H9 (cell line): ENCODE measurements at regions not wholly inside any gene's neighbourhood (a gene's known extent, or its start where the extent isn't known, plus 50 kb on each side); places are given as distances from the start of the nearest gene placed in this dataset.

Experiments used
- DNase-seq: peaks from one replicate; pipeline ENCODE4 v3.0.0-alpha.2; 2017
- H2AFZ ChIP-seq: one replicate; pipeline ENCODE4 v1.6.1; 2013; ENCODE audit warnings: mild to moderate bottlenecking, low read length, control low read depth, moderate library complexity
- H2AK5ac ChIP-seq: 2 replicates; pipeline ENCODE4 v1.6.1; 2013; ENCODE audit warnings: low read length, control low read depth, mixed read lengths; ENCODE audit not compliant: insufficient read length
- H2BK120ac ChIP-seq: one replicate; pipeline ENCODE4 v1.6.1; 2013; ENCODE audit warnings: low read depth, mild to moderate bottlenecking, low read length, control low read depth, inconsistent platforms; ENCODE audit not compliant: poor library complexity, severe bottlenecking
- H2BK12ac ChIP-seq: 2 replicates; pipeline ENCODE4 v1.6.1; 2013; ENCODE audit warnings: low read length, control low read depth, mixed read lengths, low read depth; ENCODE audit not compliant: insufficient read length
- H2BK15ac ChIP-seq: 2 replicates; pipeline ENCODE4 v1.6.1; 2013; ENCODE audit warnings: low read depth, low read length, control low read depth
- H2BK20ac ChIP-seq: one replicate; pipeline ENCODE4 v1.6.1; 2013; ENCODE audit warnings: low read depth, mild to moderate bottlenecking, low read length, control low read depth, inconsistent platforms; ENCODE audit not compliant: poor library complexity, severe bottlenecking
- H2BK5ac ChIP-seq: 2 replicates; pipeline ENCODE4 v1.6.1; 2013; ENCODE audit warnings: low read length, control low read depth, mixed read lengths; ENCODE audit not compliant: insufficient read length
- H3K14ac ChIP-seq: 2 replicates; pipeline ENCODE4 v1.6.1; 2013; ENCODE audit warnings: low read length, control low read depth; ENCODE audit not compliant: insufficient read depth
- H3K18ac ChIP-seq: 2 replicates; pipeline ENCODE4 v1.6.1; 2013; ENCODE audit warnings: low read depth, mild to moderate bottlenecking, mixed read lengths, low read length, control low read depth; ENCODE audit not compliant: insufficient read length
- H3K23ac ChIP-seq: 2 replicates; pipeline ENCODE4 v1.6.1; 2013; ENCODE audit warnings: low read length, control low read depth, mixed read lengths, low read depth; ENCODE audit not compliant: insufficient read length
- H3K23me2 ChIP-seq: 2 replicates; pipeline ENCODE4 v1.6.1; 2013; ENCODE audit warnings: low read depth, mild to moderate bottlenecking, mixed read lengths, low read length, control low read depth; ENCODE audit not compliant: insufficient read length, poor library complexity, severe bottlenecking
- H3K27ac ChIP-seq: 2 replicates; pipeline ENCODE4 v1.5.1; 2013; ENCODE audit warnings: low read length, control low read depth, mixed read lengths, low read depth; ENCODE audit not compliant: insufficient read length
- H3K27me3 ChIP-seq: 2 replicates; pipeline ENCODE4 v1.6.1; 2013; ENCODE audit warnings: low read length, control low read depth, inconsistent platforms; ENCODE audit not compliant: insufficient read depth
- H3K4ac ChIP-seq: 2 replicates; pipeline ENCODE4 v1.6.1; 2013; ENCODE audit warnings: low read depth, mild to moderate bottlenecking, control low read depth, inconsistent platforms, low read length, moderate library complexity
- H3K4me1 ChIP-seq: 2 replicates; pipeline ENCODE4 v1.6.1; 2013; ENCODE audit warnings: low read length, control low read depth, inconsistent platforms; ENCODE audit not compliant: insufficient read depth
- H3K4me2 ChIP-seq: 2 replicates; pipeline ENCODE4 v1.6.1; 2013; ENCODE audit warnings: low read length, control low read depth, mixed read lengths; ENCODE audit not compliant: insufficient read length, insufficient read depth
- H3K56ac ChIP-seq: 2 replicates; pipeline ENCODE4 v1.6.1; 2013; ENCODE audit warnings: low read depth, mild to moderate bottlenecking, mixed read lengths, low read length, control low read depth; ENCODE audit not compliant: insufficient read length
- H3K79me1 ChIP-seq: 2 replicates; pipeline ENCODE4 v1.6.1; 2013; ENCODE audit warnings: low read depth, mild to moderate bottlenecking, moderate library complexity, low read length, control low read depth, inconsistent platforms; ENCODE audit not compliant: insufficient read depth, poor library complexity, severe bottlenecking
- H3K79me2 ChIP-seq: 2 replicates; pipeline ENCODE4 v1.6.1; 2013; ENCODE audit warnings: low read length, control low read depth, inconsistent platforms; ENCODE audit not compliant: insufficient read depth
- H3K9ac ChIP-seq: 2 replicates; pipeline ENCODE4 v1.6.1; 2013; ENCODE audit warnings: low read length, control low read depth, mixed read lengths; ENCODE audit not compliant: insufficient read length; ENCODE audit errors: extremely low read depth
- H3K9me3 ChIP-seq: one replicate; pipeline ENCODE4 v1.6.1; 2013; ENCODE audit warnings: low read depth, low read length, inconsistent platforms; ENCODE audit not compliant: control insufficient read depth
- H3T11ph ChIP-seq: one replicate; pipeline ENCODE4 v1.6.1; 2013; ENCODE audit warnings: mild to moderate bottlenecking, low read length, control low read depth, inconsistent platforms
- H4K20me1 ChIP-seq: one replicate; pipeline ENCODE4 v1.6.1; 2013; ENCODE audit not compliant: control insufficient read depth, insufficient read length, insufficient read depth
- H4K5ac ChIP-seq: 2 replicates; pipeline ENCODE4 v1.6.1; 2013; ENCODE audit warnings: low read depth, mild to moderate bottlenecking, mixed read lengths, low read length, control low read depth; ENCODE audit not compliant: insufficient read length
- H4K8ac ChIP-seq: replicated peaks from 2 replicates; pipeline ENCODE4 v1.6.1; 2013; ENCODE audit warnings: low read length, control low read depth, mixed read lengths, low read depth; ENCODE audit not compliant: insufficient read length
- H4K91ac ChIP-seq: 2 replicates; pipeline ENCODE4 v1.6.1; 2013; ENCODE audit warnings: low read depth, mild to moderate bottlenecking, moderate library complexity, mixed read lengths, low read length, control low read depth; ENCODE audit not compliant: insufficient read length
- H3K27ac Mint-ChIP-seq, 3 experiments: 2 replicates in 2 of 3; 3 replicates in 1 of 3; pipeline ENCODE4 v1.8.0; 2020 to 2021; ENCODE audit warnings: mixed read lengths in 3 of 3, mild to moderate bottlenecking in 1 of 3, moderate library complexity in 1 of 3
- H3K27me3 Mint-ChIP-seq: 2 replicates; pipeline ENCODE4 v1.8.0; 2021; ENCODE audit warnings: low read depth, mild to moderate bottlenecking, moderate library complexity, mixed read lengths
- H3K36me3 Mint-ChIP-seq, 3 experiments: 2 replicates in 2 of 3; 3 replicates in 1 of 3; pipeline ENCODE4 v1.8.0; 2020 to 2021; ENCODE audit warnings: low read depth in 3 of 3, mixed read lengths in 3 of 3; ENCODE audit not compliant: insufficient read depth in 1 of 3
- H3K4me1 Mint-ChIP-seq, 2 experiments: 2 replicates each; pipeline ENCODE4 v1.8.0; 2020; ENCODE audit warnings: mixed read lengths in 2 of 2
- H3K4me3 Mint-ChIP-seq, 2 experiments: 2 replicates in 1 of 2; 3 replicates in 1 of 2; pipeline ENCODE4 v1.8.0; 2020 to 2021; ENCODE audit warnings: mild to moderate bottlenecking in 2 of 2, mixed read lengths in 2 of 2, moderate library complexity in 1 of 2
- H3K9me3 Mint-ChIP-seq, 2 experiments: 2 replicates in 1 of 2; 3 replicates in 1 of 2; pipeline ENCODE4 v1.8.0; 2020; ENCODE audit warnings: mild to moderate bottlenecking in 2 of 2, mixed read lengths in 2 of 2, moderate library complexity in 1 of 2
- WGBS: extraction: QIAGEN DNeasy Blood & Tissue Kit; methylation state at CpG from one replicate; pipeline ENCODE4 v1.1.7; 2013; ENCODE audit warnings: missing lambda C conversion rate, low lambda C conversion rate, mixed read lengths; ENCODE audit not compliant: insufficient read length; ENCODE audit errors: extremely low coverage; 5-methylcytosine and 5-hydroxymethylcytosine counted together
- TF ChIP-seq, protein P1 (sequence below): fragments of 200-600 bp; sonication (generic); conservative IDR thresholded peaks from 3 replicates; pipeline ENCODE4 v1.8.0; 2021; ENCODE audit warnings: antibody characterized with exemption, mild to moderate bottlenecking

DNA sequence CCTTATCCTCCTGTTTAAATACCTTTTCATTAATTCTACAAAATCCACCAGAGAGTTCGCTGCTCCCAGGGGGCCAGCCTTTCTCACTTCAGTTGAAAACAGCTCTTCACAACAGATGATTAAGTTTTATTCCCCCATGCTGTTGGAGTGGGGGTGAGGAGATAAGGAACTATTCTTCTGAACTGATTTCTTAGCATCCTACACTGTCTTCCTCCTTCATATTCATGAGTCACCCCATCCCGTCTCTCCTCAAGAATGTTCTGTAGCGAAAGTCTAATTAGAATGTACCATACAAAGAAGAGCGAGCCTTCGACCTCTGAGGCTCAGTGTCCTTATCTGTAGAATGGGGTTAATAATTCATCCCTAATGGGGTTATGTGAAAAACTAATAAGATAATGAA is 138.0 kb downstream of the PIK3R1 start:
- H2BK12ac ChIP-seq = no peak overlapping the region
- no peaks in the 10 kb centered on the region for H3K9me3 ChIP-seq
- H3K14ac ChIP-seq = no peak overlapping the region
- H4K8ac ChIP-seq = no peak overlapping the region
- no peaks in the 10 kb centered on the region for H4K20me1 ChIP-seq
- no peaks in the 10 kb centered on the region for H3K4me1 ChIP-seq
- no peak overlapping the region for H3T11ph ChIP-seq
- H3K27ac ChIP-seq = no peak overlapping the region
- no peaks in the 10 kb centered on the region for H3K79me1 ChIP-seq
- Mint-ChIP-seq H3K4me3 (no peak overlapping the region), H3K9me3 (peaks cover 0 to 4% of the 10 kb centered on the region in 2 experiments; a peak in 3 of 5 replicates), H3K27me3 (no peaks in the 10 kb centered on the region), H3K27ac (no peak overlapping the region), H3K4me1 (peaks cover 24 to 25% of the 10 kb centered on the region in 2 experiments), H3K36me3 (no peaks in the 10 kb centered on the region)
- no peaks in the 10 kb centered on the region for H3K27me3 ChIP-seq
- H2BK20ac ChIP-seq = no peak overlapping the region
- no peak overlapping the region for H3K56ac ChIP-seq
- no peaks in the 10 kb centered on the region for H3K79me2 ChIP-seq
- H3K4ac ChIP-seq = no peak overlapping the region
- H2AK5ac ChIP-seq = no peak overlapping the region
- no peak overlapping the region for H3K18ac ChIP-seq
- no peak overlapping the region for H3K23ac ChIP-seq
- no peak overlapping the region for H2AFZ ChIP-seq
- no CpG with 5 or more reads among the region's 5 CpGs for WGBS
- no peak overlapping the region for H3K9ac ChIP-seq
- H2BK15ac ChIP-seq = no peak overlapping the region
- H4K5ac ChIP-seq = no peak overlapping the region
- TF ChIP-seq, protein P1, sequence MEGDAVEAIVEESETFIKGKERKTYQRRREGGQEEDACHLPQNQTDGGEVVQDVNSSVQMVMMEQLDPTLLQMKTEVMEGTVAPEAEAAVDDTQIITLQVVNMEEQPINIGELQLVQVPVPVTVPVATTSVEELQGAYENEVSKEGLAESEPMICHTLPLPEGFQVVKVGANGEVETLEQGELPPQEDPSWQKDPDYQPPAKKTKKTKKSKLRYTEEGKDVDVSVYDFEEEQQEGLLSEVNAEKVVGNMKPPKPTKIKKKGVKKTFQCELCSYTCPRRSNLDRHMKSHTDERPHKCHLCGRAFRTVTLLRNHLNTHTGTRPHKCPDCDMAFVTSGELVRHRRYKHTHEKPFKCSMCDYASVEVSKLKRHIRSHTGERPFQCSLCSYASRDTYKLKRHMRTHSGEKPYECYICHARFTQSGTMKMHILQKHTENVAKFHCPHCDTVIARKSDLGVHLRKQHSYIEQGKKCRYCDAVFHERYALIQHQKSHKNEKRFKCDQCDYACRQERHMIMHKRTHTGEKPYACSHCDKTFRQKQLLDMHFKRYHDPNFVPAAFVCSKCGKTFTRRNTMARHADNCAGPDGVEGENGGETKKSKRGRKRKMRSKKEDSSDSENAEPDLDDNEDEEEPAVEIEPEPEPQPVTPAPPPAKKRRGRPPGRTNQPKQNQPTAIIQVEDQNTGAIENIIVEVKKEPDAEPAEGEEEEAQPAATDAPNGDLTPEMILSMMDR = no peak
- no peak overlapping the region for H2BK5ac ChIP-seq
- no peak overlapping the region for H4K91ac ChIP-seq
- no peaks in the 10 kb centered on the region for H3K23me2 ChIP-seq
- H2BK120ac ChIP-seq = no peak overlapping the region
- no peak overlapping the region for H3K4me2 ChIP-seq
- no peak for DNase-seq
